ENCODE measurements at regions not wholly inside any gene's neighbourhood (a gene's known extent, or its start where the extent isn't known, plus 50 kb on each side); places are given as distances from the start of the nearest gene placed in this dataset.

DNA sequence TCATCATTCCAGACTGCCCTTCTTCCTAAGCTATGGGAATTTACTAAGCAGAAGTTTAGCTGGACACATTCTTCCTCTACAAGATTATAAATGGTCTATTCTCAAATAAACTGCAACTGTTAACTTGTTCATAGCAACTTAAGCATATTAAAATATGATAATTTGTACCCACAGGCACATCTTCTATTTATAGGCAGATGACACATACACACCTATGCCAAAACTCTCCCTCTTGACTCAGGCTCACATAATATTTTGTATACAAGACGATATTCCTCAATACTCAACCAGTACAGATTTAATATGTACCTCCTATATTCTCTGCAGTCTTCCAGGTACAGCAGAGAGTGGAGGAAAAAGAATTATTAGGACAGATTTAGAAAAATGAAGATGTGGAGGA is 232.7 kb upstream of the KIAA1217 start:
- no peak for TF ChIP-seq POLR2A (IDR thresholded peaks at IDR 0.05; ENCODE audit: borderline replicate concordance, extremely low read depth, insufficient read depth, insufficient read length)
- TF ChIP-seq POLR2AphosphoS5 (IDR thresholded peaks at IDR 0.05; ENCODE audit: low read depth, low read length) = no peak
- no peak for TF ChIP-seq RAD21 (IDR thresholded peaks at IDR 0.05; ENCODE audit: low read depth)
